GM23338 (cell line): ENCODE measurements at regions not wholly inside any gene's neighbourhood (a gene's known extent, or its start where the extent isn't known, plus 50 kb on each side); places are given as distances from the start of the nearest gene placed in this dataset.

Source experiments
- ATAC-seq: fragments of 200-7000 bp; cut with Tn5 transposase; 3 replicates; pipeline ENCODE4 v1.9.1; 2020
- DNase-seq: peaks from one replicate; pipeline ENCODE4 v3.0.0-alpha.2; 2015; ENCODE audit warnings: low spot score
- H2AFZ ChIP-seq: fragments of 200-600 bp; sonication (generic); 2 replicates; pipeline ENCODE4 v1.8.0; 2016; ENCODE audit warnings: antibody characterized with exemption, mild to moderate bottlenecking, moderate library complexity
- H3F3A ChIP-seq: fragments of 200-600 bp; sonication (generic); replicated peaks from 2 replicates; pipeline ENCODE4 v1.8.0; 2017; ENCODE audit warnings: antibody characterized with exemption, mixed run types, low read depth
- H3K27ac ChIP-seq: fragments of 200-600 bp; sonication (generic); 2 replicates; pipeline ENCODE4 v1.6.1; 2016; ENCODE audit warnings: low read depth
- H3K27me3 ChIP-seq: fragments of 200-600 bp; sonication (generic); 2 replicates; pipeline ENCODE4 v1.8.0; 2016; ENCODE audit warnings: mild to moderate bottlenecking, mixed run types, moderate library complexity; ENCODE audit not compliant: insufficient read depth
- H3K36me3 ChIP-seq: fragments of 200-600 bp; sonication (generic); 2 replicates; pipeline ENCODE4 v1.8.0; 2016; ENCODE audit warnings: mild to moderate bottlenecking; ENCODE audit not compliant: insufficient read depth
- H3K4me1 ChIP-seq: fragments of 200-600 bp; sonication (generic); 2 replicates; pipeline ENCODE4 v1.8.0; 2016; ENCODE audit warnings: mild to moderate bottlenecking, moderate library complexity; ENCODE audit not compliant: insufficient read depth
- H3K4me2 ChIP-seq: fragments of 200-600 bp; sonication (generic); 2 replicates; pipeline ENCODE4 v1.7.1; 2017; ENCODE audit warnings: mixed run types
- H3K4me3 ChIP-seq: fragments of 200-600 bp; sonication (generic); 2 replicates; pipeline ENCODE4 v1.6.1; 2016; ENCODE audit warnings: mixed run types
- H3K79me2 ChIP-seq: fragments of 200-600 bp; sonication (generic); replicated peaks from 2 replicates; pipeline ENCODE4 v1.8.0; 2017; ENCODE audit warnings: mild to moderate bottlenecking; ENCODE audit not compliant: insufficient read depth
- H3K9me2 ChIP-seq: fragments of 200-600 bp; sonication (generic); 2 replicates; pipeline ENCODE4 v1.8.0; 2017; ENCODE audit not compliant: insufficient read depth
- H4K20me1 ChIP-seq: fragments of 200-600 bp; sonication (generic); replicated peaks from 2 replicates; pipeline ENCODE4 v1.8.0; 2017; ENCODE audit warnings: mild to moderate bottlenecking; ENCODE audit not compliant: insufficient read depth
- H3K27ac Mint-ChIP-seq: 2 replicates; pipeline ENCODE4 v1.8.0; 2020; ENCODE audit warnings: inconsistent platforms, mild to moderate bottlenecking, moderate library complexity, mixed read lengths
- H3K27me3 Mint-ChIP-seq: 3 replicates; pipeline ENCODE4 v1.8.0; 2022; ENCODE audit warnings: low read depth, mild to moderate bottlenecking, moderate library complexity, mixed read lengths, inconsistent platforms; ENCODE audit not compliant: insufficient read depth, poor library complexity
- H3K36me3 Mint-ChIP-seq: 3 replicates; pipeline ENCODE4 v1.8.0; 2021; ENCODE audit warnings: low read depth, mild to moderate bottlenecking, inconsistent platforms, moderate library complexity, mixed read lengths
- H3K4me1 Mint-ChIP-seq: 3 replicates; pipeline ENCODE4 v1.8.0; 2020; ENCODE audit warnings: mild to moderate bottlenecking, inconsistent platforms, mixed read lengths
- H3K4me3 Mint-ChIP-seq: 3 replicates; pipeline ENCODE4 v1.8.0; 2021; ENCODE audit warnings: moderate library complexity, mild to moderate bottlenecking, inconsistent platforms, mixed read lengths
- H3K9me3 Mint-ChIP-seq: 3 replicates; pipeline ENCODE4 v1.8.0; 2020; ENCODE audit warnings: moderate library complexity, mild to moderate bottlenecking, inconsistent platforms, mixed read lengths
- CREB1 ChIP-seq: fragments of 250-450 bp; sonication (Bioruptor Pico); IDR thresholded peaks from 2 replicates; pipeline ENCODE4 v1.5.0; 2020; ENCODE audit warnings: low read depth, mild to moderate bottlenecking, moderate library complexity
- ETS1 ChIP-seq: IDR thresholded peaks from 2 replicates; pipeline ENCODE4 v1.6.1; 2016; ENCODE audit warnings: antibody characterized with exemption
- EZH2phosphoT487 ChIP-seq: fragments of 200-600 bp; sonication (generic); IDR thresholded peaks from one replicate; pipeline ENCODE4 v1.8.1; 2018; ENCODE audit warnings: antibody characterized with exemption; ENCODE audit not compliant: unreplicated experiment
- JUNB ChIP-seq: IDR thresholded peaks from one replicate; pipeline ENCODE4 v1.6.1; 2016; ENCODE audit warnings: antibody characterized with exemption; ENCODE audit not compliant: unreplicated experiment
- POLR2AphosphoS5 ChIP-seq: IDR thresholded peaks from 2 replicates; pipeline ENCODE4 v1.6.1; 2016; ENCODE audit warnings: antibody characterized with exemption, low read depth
- ZNF331 ChIP-seq: fragments of 250-450 bp; sonication (Bioruptor Pico); IDR thresholded peaks from 2 replicates; pipeline ENCODE4 v1.5.0; 2020; ENCODE audit warnings: low read depth, mild to moderate bottlenecking, moderate library complexity
- TF ChIP-seq, protein P1 (sequence below): fragments of 250-450 bp; sonication (Bioruptor Pico); IDR thresholded peaks from 2 replicates; pipeline ENCODE4 v1.5.0; 2020; ENCODE audit warnings: mild to moderate bottlenecking, moderate library complexity
- TF ChIP-seq, protein P2 (sequence below), 2 experiments: fragments of 200-600 bp in 1 of 2; sonication (generic) in 1 of 2; conservative IDR thresholded peaks; 2 replicates each; pipeline versions ENCODE4 v1.5.1 to v1.6.1; 2016 to 2017; ENCODE audit warnings: antibody characterized with exemption in 2 of 2, low read depth in 2 of 2, mild to moderate bottlenecking in 2 of 2, moderate library complexity in 1 of 2

DNA sequence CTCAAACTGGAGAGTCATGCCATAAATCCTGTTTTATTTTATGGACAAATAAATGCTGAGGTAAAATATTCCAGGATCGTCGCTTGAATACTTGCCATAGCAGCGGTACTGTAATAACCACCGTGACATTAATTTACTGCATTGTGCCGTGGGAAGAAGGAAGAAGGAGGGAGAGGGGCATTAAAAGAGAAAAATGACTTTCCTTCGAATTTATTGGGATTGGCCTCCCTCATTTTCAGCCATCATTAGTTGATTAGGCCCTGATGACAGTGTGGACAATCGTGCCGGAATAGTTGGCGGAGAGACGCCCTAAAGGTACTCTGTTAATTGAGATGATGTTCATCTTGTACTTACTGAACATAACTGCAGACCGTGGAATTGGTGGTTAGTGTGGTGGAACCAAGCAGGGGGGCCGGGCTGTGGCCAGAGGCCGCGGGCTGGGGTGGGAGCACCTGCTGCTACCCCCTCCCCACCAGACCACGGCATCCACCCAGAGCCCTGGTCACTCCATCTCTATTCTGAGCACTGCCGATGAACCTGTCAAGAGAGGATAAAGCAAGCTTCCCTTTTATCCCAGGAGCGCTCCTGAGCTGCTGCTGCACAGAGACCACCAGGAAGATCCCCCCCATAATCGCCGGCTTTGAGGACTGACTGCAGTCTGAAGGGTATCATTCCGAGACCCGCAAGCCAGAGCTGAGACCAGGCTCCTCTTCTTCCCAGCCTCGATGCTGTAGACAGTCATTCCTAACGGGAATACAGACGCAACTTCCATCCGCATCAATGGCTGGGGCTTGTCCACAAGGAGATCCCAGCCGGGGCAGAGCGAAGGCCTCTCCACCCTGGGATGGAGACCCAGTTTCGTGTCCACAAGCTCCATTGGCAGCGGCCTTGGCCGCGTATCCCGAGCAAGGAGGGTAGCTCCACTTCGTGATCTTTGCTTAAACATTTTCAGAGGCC, 168.3 kb upstream of the TSHZ3 start:
- Histone ChIP-seq H2AFZ (peak overlapping the region; percentile 72; the same call in 1 of the 2 replicates), H3K27ac (no peak overlapping the region), H3K4me2 (no peak overlapping the region), H3K4me1 (peaks cover 8% of the 10 kb centered on the region), H3K79me2 (no peaks in the 10 kb centered on the region), H3K9me2 (0 out of 2 replicates have a peak, but pooled peaks cover 4% of the 10 kb centered on the region), H3K36me3 (peaks cover 3% of the 10 kb centered on the region; the same call in 1 of the 2 replicates), H4K20me1 (no peaks in the 10 kb centered on the region), H3K27me3 (no peaks in the 10 kb centered on the region), H3F3A (no peaks in the 10 kb centered on the region), H3K4me3 (no peak overlapping the region)
- H3K4me3 Mint-ChIP-seq, result no peak overlapping the region
- H3K9me3 Mint-ChIP-seq, result peaks cover 6% of the 10 kb centered on the region; the same call in 1 of the 3 replicates
- H3K4me1 Mint-ChIP-seq, result peaks cover 11% of the 10 kb centered on the region; the same call in 2 of the 3 replicates
- H3K27me3 Mint-ChIP-seq, result peaks cover 1% of the 10 kb centered on the region
- DNase-seq, result no peak
- ATAC-seq, result no peak
- no peaks in the 10 kb centered on the region for H3K36me3 Mint-ChIP-seq
- no peak overlapping the region for H3K27ac Mint-ChIP-seq
- TF ChIP-seq, protein P1, sequence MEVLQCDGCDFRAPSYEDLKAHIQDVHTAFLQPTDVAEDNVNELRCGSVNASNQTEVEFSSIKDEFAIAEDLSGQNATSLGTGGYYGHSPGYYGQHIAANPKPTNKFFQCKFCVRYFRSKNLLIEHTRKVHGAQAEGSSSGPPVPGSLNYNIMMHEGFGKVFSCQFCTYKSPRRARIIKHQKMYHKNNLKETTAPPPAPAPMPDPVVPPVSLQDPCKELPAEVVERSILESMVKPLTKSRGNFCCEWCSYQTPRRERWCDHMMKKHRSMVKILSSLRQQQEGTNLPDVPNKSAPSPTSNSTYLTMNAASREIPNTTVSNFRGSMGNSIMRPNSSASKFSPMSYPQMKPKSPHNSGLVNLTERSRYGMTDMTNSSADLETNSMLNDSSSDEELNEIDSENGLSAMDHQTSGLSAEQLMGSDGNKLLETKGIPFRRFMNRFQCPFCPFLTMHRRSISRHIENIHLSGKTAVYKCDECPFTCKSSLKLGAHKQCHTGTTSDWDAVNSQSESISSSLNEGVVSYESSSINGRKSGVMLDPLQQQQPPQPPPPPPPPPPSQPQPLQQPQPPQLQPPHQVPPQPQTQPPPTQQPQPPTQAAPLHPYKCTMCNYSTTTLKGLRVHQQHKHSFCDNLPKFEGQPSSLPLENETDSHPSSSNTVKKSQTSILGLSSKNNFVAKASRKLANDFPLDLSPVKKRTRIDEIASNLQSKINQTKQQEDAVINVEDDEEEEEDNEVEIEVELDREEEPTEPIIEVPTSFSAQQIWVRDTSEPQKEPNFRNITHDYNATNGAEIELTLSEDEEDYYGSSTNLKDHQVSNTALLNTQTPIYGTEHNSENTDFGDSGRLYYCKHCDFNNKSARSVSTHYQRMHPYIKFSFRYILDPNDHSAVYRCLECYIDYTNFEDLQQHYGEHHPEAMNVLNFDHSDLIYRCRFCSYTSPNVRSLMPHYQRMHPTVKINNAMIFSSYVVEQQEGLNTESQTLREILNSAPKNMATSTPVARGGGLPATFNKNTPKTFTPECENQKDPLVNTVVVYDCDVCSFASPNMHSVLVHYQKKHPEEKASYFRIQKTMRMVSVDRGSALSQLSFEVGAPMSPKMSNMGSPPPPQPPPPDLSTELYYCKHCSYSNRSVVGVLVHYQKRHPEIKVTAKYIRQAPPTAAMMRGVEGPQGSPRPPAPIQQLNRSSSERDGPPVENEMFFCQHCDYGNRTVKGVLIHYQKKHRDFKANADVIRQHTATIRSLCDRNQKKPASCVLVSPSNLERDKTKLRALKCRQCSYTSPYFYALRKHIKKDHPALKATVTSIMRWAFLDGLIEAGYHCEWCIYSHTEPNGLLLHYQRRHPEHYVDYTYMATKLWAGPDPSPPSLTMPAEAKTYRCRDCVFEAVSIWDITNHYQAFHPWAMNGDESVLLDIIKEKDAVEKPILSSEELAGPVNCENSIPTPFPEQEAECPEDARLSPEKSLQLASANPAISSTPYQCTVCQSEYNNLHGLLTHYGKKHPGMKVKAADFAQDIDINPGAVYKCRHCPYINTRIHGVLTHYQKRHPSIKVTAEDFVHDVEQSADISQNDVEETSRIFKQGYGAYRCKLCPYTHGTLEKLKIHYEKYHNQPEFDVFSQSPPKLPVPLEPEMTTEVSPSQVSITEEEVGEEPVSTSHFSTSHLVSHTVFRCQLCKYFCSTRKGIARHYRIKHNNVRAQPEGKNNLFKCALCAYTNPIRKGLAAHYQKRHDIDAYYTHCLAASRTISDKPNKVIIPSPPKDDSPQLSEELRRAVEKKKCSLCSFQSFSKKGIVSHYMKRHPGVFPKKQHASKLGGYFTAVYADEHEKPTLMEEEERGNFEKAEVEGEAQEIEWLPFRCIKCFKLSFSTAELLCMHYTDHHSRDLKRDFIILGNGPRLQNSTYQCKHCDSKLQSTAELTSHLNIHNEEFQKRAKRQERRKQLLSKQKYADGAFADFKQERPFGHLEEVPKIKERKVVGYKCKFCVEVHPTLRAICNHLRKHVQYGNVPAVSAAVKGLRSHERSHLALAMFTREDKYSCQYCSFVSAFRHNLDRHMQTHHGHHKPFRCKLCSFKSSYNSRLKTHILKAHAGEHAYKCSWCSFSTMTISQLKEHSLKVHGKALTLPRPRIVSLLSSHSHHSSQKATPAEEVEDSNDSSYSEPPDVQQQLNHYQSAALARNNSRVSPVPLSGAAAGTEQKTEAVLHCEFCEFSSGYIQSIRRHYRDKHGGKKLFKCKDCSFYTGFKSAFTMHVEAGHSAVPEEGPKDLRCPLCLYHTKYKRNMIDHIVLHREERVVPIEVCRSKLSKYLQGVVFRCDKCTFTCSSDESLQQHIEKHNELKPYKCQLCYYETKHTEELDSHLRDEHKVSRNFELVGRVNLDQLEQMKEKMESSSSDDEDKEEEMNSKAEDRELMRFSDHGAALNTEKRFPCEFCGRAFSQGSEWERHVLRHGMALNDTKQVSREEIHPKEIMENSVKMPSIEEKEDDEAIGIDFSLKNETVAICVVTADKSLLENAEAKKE (CRISPR knock-in tag), result no peak
- no peak for TF ChIP-seq POLR2AphosphoS5
- no peak for TF ChIP-seq CREB1
- no peak for TF ChIP-seq ZNF331 (CRISPR knock-in tag)
- TF ChIP-seq, protein P2, sequence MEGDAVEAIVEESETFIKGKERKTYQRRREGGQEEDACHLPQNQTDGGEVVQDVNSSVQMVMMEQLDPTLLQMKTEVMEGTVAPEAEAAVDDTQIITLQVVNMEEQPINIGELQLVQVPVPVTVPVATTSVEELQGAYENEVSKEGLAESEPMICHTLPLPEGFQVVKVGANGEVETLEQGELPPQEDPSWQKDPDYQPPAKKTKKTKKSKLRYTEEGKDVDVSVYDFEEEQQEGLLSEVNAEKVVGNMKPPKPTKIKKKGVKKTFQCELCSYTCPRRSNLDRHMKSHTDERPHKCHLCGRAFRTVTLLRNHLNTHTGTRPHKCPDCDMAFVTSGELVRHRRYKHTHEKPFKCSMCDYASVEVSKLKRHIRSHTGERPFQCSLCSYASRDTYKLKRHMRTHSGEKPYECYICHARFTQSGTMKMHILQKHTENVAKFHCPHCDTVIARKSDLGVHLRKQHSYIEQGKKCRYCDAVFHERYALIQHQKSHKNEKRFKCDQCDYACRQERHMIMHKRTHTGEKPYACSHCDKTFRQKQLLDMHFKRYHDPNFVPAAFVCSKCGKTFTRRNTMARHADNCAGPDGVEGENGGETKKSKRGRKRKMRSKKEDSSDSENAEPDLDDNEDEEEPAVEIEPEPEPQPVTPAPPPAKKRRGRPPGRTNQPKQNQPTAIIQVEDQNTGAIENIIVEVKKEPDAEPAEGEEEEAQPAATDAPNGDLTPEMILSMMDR (conservative IDR thresholded peaks at IDR 0.05; ENCODE audit: low read depth in 2 of 2), result no peak
- TF ChIP-seq JUNB, result no peak
- no peak for TF ChIP-seq EZH2phosphoT487
- no peak for TF ChIP-seq ETS1
